ENCODE measurements at regions not wholly inside any gene's neighbourhood (a gene's known extent, or its start where the extent isn't known, plus 50 kb on each side); places are given as distances from the start of the nearest gene placed in this dataset.
A peak's percentile ranks its signal among the peaks of the same experiment; 100 is the strongest.
"Not testable (repeated sequence)": the region's sequence is repeated elsewhere in the genome, so short reads cannot be mapped to it uniquely, and the experiment has no call there.

DNA sequence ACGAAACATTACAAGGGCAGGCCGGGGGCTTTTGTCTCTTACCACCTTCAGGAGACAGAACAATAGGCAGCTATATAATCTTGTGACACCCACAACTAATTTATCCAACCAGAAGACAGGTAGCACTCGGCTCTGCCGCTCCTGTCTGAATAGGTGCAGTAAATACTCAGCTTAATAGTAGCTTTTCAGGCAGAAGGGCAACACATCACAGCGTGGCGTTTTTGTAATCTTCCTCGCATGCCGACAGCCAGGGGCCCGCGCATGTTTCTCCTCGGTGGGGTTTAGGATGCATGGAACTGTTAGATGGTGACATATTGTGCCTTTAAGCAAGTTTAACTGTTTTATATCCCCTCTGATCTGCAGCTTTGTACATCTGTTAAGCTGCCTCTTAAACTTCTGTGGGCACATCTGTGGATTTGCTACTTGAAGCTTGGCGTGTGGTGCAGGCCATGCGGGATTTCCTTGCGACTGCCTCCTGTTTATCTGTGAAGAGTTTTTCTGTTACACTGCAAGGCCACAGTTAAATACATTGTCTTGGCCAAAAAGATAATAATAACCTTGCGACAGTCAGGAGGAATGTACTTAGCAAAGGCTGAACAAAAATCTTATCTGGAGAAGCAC lies 123.2 kb upstream of the BNIP2 start:
- Histone ChIP-seq H3K4me3 (no peak overlapping the region), H3K36me3 (no peaks in the 10 kb centered on the region), H3K27ac (no peak overlapping the region), H3K4me1 (no peaks in the 10 kb centered on the region), H3K9me3 (no peaks in the 10 kb centered on the region), H3K27me3 (no peaks in the 10 kb centered on the region), H3K9ac (ENCODE audit: low read depth in 2 of 2, low read length in 2 of 2) (no peak overlapping the region)
- TF ChIP-seq, protein P1, sequence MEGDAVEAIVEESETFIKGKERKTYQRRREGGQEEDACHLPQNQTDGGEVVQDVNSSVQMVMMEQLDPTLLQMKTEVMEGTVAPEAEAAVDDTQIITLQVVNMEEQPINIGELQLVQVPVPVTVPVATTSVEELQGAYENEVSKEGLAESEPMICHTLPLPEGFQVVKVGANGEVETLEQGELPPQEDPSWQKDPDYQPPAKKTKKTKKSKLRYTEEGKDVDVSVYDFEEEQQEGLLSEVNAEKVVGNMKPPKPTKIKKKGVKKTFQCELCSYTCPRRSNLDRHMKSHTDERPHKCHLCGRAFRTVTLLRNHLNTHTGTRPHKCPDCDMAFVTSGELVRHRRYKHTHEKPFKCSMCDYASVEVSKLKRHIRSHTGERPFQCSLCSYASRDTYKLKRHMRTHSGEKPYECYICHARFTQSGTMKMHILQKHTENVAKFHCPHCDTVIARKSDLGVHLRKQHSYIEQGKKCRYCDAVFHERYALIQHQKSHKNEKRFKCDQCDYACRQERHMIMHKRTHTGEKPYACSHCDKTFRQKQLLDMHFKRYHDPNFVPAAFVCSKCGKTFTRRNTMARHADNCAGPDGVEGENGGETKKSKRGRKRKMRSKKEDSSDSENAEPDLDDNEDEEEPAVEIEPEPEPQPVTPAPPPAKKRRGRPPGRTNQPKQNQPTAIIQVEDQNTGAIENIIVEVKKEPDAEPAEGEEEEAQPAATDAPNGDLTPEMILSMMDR (IDR thresholded peaks at IDR 0.05), result no peak
- no peak for DNase-seq
- intact Hi-C loops (cut with DNase I), result no loop called here

DNA sequence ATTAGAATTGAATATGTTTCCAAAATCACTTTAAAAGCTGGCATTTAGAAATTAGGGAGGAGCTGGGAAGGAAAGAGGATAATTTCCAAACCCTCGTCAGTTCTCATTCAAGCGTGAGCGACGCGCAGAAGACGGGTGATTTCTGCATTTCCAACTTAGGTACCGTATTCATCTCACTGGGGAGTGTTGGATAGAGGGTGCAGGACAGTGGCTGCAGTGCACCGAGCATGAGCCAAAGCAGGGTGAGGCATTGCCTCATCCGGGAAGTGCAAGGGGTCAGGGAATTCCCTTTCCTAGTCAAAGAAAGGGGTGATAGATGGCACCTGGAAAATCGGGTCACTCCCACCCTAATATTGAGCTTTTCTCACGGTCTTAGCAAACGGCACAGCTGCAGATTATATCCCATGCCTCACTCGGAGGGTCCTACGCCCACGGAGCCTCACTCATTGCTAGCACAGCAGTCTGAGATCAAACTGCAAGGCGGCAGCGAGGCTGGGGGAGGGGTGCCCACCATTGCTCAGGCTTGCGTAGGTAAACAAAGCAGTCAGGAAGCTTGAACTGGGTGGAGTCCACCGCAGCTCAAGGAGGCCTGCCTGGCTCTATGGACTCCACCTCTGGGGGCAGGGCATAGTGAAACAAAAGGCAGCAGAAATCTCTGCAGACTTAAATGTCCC lies 114.3 kb upstream of the BNIP2 start:
- H3K4me1 ChIP-seq; H3K9ac ChIP-seq (ENCODE audit: low read depth in 2 of 2, low read length in 2 of 2); intact Hi-C loops (cut with DNase I); H3K27me3 ChIP-seq; H3K4me3 ChIP-seq; H3K36me3 ChIP-seq; H3K27ac ChIP-seq; H3K9me3 ChIP-seq: not testable (repeated sequence)
- DNase-seq, result peak; percentile 27

DNA sequence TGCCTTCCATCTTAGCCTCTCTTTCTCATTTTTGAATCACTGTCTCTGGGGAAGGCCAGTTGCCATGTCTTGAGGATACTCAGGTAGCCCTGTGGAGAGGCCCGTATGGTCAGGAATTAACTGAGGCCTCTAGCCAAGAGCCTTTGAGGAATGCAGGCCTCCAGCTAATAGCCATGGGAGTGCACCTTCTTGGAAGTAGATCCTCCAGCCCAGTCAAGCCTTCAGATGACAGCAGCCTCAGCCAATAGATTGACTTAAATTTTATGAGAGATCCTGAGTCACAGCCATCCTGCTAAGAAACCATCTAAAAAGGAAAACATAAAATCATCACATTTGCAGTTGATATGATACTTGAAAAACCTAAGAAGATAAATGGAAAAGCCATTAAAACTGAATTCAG lies 112.5 kb upstream of the BNIP2 start:
- Histone ChIP-seq H3K36me3 (no peaks in the 10 kb centered on the region), H3K9ac (ENCODE audit: low read depth in 2 of 2, low read length in 2 of 2) (no peak overlapping the region), H3K27ac (no peak overlapping the region), H3K27me3 (no peaks in the 10 kb centered on the region), H3K4me1 (no peaks in the 10 kb centered on the region), H3K4me3 (no peak overlapping the region), H3K9me3 (no peaks in the 10 kb centered on the region)
- intact Hi-C loops (cut with DNase I), result no loop called here
- DNase-seq, result no peak
- TF ChIP-seq, protein P1 (IDR thresholded peaks at IDR 0.05), result no peak

- H3K4me3 ChIP-seq, result no peak overlapping the region
- intact Hi-C loops (cut with DNase I), result no loop called here
- H3K9ac ChIP-seq (ENCODE audit: low read depth in 2 of 2, low read length in 2 of 2), result no peak overlapping the region
- no peak for DNase-seq
- TF ChIP-seq, protein P1 (IDR thresholded peaks at IDR 0.05), result no peak
- H3K27ac ChIP-seq, result no peak overlapping the region
- H3K27me3 ChIP-seq, result no peaks in the 10 kb centered on the region
- H3K36me3 ChIP-seq, result no peaks in the 10 kb centered on the region
- H3K4me1 ChIP-seq, result no peaks in the 10 kb centered on the region
- H3K9me3 ChIP-seq, result no peaks in the 10 kb centered on the region
These were observed 109.4 kb upstream of the BNIP2 start for GRCh38 chr15:59798605-59798917.

DNA sequence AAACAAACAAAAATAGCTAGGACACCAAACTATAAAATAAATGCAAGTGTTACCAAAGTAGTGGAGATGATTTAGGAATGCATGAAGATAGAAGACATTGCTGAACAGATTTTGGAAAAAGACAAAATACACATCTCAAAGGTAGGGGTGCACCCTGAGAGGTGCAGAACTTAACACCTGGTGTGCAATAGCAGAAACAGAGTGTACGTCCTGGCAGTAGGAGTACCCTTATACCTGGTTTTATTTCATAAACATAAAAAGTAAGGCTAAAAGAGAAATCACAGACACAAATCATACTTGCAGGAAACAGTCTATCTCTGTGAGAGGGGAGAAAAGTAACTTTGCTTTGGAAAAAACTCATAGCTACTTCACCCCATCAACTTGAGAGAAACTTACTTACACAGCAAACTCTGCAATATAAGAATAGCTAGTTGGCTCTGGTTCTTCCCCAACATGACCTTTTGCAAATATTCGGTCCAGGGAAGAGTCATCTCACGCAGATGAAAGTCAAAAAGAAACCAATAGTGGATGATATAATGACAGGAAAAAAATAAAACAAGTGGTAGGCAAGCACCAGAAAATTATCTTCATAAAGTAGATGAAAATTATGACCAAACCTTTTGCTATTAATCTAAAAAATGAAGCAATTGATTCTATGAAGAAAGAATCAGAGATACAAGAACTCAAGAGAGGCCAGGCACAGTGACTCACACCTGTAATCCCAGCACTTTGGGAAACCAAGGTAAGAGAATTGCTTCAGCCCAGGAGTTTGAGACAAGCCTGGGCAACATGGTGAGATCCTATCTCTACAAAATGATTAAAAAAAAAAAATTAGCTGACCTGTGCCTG lies 108.9 kb upstream of the BNIP2 start:
- H3K27me3 ChIP-seq, result no peaks in the 10 kb centered on the region
- no peak for DNase-seq
- TF ChIP-seq, protein P1 (IDR thresholded peaks at IDR 0.05), result no peak
- intact Hi-C loops (cut with DNase I), result no loop called here
- no peaks in the 10 kb centered on the region for H3K36me3 ChIP-seq
- no peaks in the 10 kb centered on the region for H3K9me3 ChIP-seq
- no peaks in the 10 kb centered on the region for H3K4me1 ChIP-seq
- no peak overlapping the region for H3K4me3 ChIP-seq
- H3K27ac ChIP-seq, result no peak overlapping the region
- no peak overlapping the region for H3K9ac ChIP-seq (ENCODE audit: low read depth in 2 of 2, low read length in 2 of 2)

All from colonic mucosa (tissue), 4 donors.